ENCODE measurements at regions not wholly inside any gene's neighbourhood (a gene's known extent, or its start where the extent isn't known, plus 50 kb on each side); places are given as distances from the start of the nearest gene placed in this dataset.

DNA sequence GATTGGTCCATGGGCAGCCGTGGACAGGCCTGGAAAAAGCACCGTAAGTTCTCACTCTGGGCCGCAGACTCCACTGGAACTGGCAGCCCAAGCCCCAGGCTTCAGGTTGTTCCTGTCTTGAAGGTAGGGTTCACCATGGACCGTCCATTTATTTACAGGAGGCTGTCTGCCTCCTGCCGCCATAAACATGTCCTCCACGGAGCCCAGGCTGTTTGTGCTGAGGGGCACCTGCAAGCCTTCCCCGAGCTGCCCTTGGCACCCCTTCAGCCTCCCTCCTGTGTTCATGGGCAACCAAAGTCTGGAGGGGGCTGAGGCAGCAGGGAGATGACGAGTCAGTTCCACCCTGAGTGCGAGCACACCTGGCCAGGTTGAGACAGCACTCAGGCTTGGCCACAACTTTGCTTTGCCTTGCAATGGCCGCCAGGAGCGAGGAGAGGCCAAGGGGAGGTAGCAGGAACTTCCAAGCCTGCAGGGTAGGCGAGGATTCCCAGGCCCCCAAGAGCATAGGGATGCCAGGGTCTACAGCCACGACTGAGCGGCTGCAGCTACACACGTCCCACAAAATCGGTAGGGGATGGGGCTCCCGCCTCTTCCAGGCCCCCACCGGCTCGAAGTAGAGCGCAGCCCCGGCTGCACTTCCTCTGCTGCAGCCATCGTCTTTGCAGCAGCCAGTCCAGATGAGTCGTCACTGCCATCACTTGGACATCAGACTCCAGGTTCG is 1625.6 kb upstream of the ACO1 start:
- Histone ChIP-seq H3K36me3 (no peaks in the 10 kb centered on the region), H3K27me3 (no peaks in the 10 kb centered on the region), H3K27ac (no peak overlapping the region), H3K9me3 (peaks cover 0 to 11% (median 0%) of the 10 kb centered on the region in 3 donors), H3K4me3 (no peak overlapping the region), H3K4me1 (no peaks in the 10 kb centered on the region)
- TF ChIP-seq, protein P1, sequence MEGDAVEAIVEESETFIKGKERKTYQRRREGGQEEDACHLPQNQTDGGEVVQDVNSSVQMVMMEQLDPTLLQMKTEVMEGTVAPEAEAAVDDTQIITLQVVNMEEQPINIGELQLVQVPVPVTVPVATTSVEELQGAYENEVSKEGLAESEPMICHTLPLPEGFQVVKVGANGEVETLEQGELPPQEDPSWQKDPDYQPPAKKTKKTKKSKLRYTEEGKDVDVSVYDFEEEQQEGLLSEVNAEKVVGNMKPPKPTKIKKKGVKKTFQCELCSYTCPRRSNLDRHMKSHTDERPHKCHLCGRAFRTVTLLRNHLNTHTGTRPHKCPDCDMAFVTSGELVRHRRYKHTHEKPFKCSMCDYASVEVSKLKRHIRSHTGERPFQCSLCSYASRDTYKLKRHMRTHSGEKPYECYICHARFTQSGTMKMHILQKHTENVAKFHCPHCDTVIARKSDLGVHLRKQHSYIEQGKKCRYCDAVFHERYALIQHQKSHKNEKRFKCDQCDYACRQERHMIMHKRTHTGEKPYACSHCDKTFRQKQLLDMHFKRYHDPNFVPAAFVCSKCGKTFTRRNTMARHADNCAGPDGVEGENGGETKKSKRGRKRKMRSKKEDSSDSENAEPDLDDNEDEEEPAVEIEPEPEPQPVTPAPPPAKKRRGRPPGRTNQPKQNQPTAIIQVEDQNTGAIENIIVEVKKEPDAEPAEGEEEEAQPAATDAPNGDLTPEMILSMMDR (IDR thresholded peaks at IDR 0.05) = no peak
- TF ChIP-seq POLR2A (IDR thresholded peaks at IDR 0.05) = no peak
- 84 to 85% methylated on average over 10 to 18 of the region's 24 CpGs for WGBS, 2 donors
- DNase-seq = no peak
- intact Hi-C loops (cut with DNase I) = no loop called here

DNA sequence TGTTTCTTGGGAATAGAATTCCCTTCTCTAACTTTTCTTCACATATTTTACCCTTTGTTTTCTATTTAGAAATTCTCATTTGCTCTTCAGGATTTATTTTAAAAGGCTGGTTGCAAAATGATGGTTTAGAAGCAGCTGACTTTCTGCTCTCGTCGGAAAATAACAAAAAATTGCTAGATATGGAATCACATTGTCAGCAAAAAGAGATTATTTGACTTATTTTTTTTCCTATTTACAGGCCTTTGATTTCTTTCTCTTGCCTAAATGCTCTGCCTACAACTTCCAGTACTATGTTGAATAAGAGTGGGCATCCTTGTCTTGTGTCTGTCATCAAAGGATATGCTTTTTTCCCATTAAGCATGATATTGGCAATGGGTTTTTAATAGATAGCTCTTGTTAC is 1619.1 kb upstream of the ACO1 start:
- 60 to 96% methylated on average over 2 of the region's 2 CpGs for WGBS, 2 donors
- H3K36me3 ChIP-seq = no peaks in the 10 kb centered on the region
- no peak overlapping the region for H3K27ac ChIP-seq
- H3K9me3 ChIP-seq = no peaks in the 10 kb centered on the region
- TF ChIP-seq, protein P1 (IDR thresholded peaks at IDR 0.05) = no peak
- no peak for TF ChIP-seq POLR2A (IDR thresholded peaks at IDR 0.05)
- H3K27me3 ChIP-seq = no peaks in the 10 kb centered on the region
- intact Hi-C loops (cut with DNase I) = no loop called here
- no peaks in the 10 kb centered on the region for H3K4me1 ChIP-seq
- DNase-seq = no peak
- no peak overlapping the region for H3K4me3 ChIP-seq

DNA sequence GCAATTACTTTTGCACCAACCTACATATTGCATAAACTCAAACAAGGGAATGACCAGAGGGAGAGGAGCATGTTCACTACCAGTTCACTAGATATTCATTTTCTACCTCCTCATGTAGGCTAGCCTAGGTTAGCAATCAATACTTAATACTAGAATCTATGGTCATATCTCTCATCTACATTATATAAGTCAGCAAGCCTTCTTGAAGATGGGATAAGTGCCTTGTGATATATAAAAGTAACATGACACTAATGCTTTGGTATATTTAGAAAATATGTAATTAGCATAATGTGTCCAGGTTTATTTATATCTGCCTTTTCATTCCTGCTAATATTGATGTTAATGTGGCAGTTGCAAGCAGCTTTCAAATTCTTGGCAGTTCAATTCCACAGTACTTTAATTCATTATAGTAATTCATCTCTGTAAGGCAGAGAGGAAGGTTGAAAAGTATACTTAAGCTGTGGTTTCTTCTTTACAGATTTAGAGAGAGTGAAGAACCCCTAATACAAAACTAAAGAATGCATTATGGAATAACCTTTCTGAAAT is 1613.2 kb upstream of the ACO1 start:
- intact Hi-C loops (cut with DNase I) = no loop called here
- Histone ChIP-seq H3K27ac (no peak overlapping the region), H3K4me3 (no peak overlapping the region), H3K36me3 (no peaks in the 10 kb centered on the region), H3K4me1 (no peaks in the 10 kb centered on the region), H3K9me3 (no peaks in the 10 kb centered on the region), H3K27me3 (no peaks in the 10 kb centered on the region)
- no peak for TF ChIP-seq POLR2A (IDR thresholded peaks at IDR 0.05)
- TF ChIP-seq, protein P1 (IDR thresholded peaks at IDR 0.05) = no peak
- no peak for DNase-seq

DNA sequence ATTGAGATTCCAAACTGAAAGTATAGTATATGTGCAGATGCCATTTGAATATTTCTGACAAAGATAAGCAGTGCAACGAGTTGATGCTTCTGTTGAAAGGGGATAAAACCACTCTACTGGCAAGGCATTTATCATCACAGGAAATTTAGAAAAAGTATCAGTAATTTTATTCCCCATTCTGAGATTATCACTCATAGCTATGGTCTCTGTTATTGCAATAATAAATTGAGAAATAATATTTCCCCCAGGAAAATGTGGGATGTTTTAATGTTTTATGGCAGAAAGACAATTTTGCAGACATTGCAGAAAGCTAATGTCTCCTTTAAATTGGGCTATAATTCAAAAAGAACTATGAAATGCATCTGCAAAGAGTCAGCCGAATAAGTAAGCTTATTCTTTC is 1612.7 kb upstream of the ACO1 start:
- no peaks in the 10 kb centered on the region for H3K27me3 ChIP-seq
- WGBS, 2 donors = 52 to 53% methylated on average over 2 of the region's 2 CpGs
- H3K4me3 ChIP-seq = no peak overlapping the region
- no peaks in the 10 kb centered on the region for H3K4me1 ChIP-seq
- H3K27ac ChIP-seq = no peak overlapping the region
- intact Hi-C loops (cut with DNase I) = no loop called here
- no peaks in the 10 kb centered on the region for H3K9me3 ChIP-seq
- no peak for TF ChIP-seq POLR2A (IDR thresholded peaks at IDR 0.05)
- TF ChIP-seq, protein P1 (IDR thresholded peaks at IDR 0.05) = no peak
- DNase-seq = no peak
- H3K36me3 ChIP-seq = no peaks in the 10 kb centered on the region

DNA sequence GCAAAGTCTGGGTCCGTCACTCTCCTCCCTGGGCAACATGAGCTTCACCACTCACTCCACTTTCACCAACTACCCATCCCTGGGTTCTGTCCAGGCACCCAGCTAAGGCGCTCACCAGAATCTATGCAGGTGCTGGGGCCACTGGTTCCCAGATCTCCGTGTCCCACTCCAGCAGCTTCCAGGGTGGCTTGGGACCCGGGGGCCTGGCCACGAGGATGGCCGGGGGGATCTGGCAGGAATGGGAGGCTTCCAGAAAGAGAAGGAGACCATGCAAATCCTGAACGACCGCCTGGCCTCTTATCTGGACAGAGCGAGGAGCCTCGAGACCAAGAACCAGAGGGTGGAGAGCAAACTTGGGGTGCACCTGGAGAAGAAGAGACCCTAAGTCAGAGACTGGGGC is 1611.0 kb upstream of the ACO1 start:
- 77 to 85% methylated on average over 3 to 8 of the region's 10 CpGs for WGBS, 2 donors
- H3K27me3 ChIP-seq = no peaks in the 10 kb centered on the region
- TF ChIP-seq, protein P1 (IDR thresholded peaks at IDR 0.05) = no peak
- TF ChIP-seq POLR2A (IDR thresholded peaks at IDR 0.05) = no peak

More for the DNA sequence above, 1611.0 kb upstream of the ACO1 start:
- intact Hi-C loops (cut with DNase I) = no loop called here
- Histone ChIP-seq H3K4me3 (no peak overlapping the region), H3K27ac (no peak overlapping the region), H3K4me1 (no peaks in the 10 kb centered on the region), H3K36me3 (no peaks in the 10 kb centered on the region), H3K9me3 (no peaks in the 10 kb centered on the region)
- no peak for DNase-seq
